SU-DHL-6 (cell line): ENCODE measurements at regions not wholly inside any gene's neighbourhood (a gene's known extent, or its start where the extent isn't known, plus 50 kb on each side); places are given as distances from the start of the nearest gene placed in this dataset.

Experiments used
- EZH2phosphoT487 ChIP-seq: fragments of 200-600 bp; sonication (generic), shearing (Covaris generic); conservative IDR thresholded peaks from 2 replicates; pipeline ENCODE4 v1.6.1; 2018; ENCODE audit warnings: mild to moderate bottlenecking, antibody characterized with exemption, low read length, moderate library complexity, mixed read lengths
- TF ChIP-seq, protein P1 (sequence below): fragments of 200-600 bp; sonication (generic); IDR thresholded peaks from one replicate; pipeline ENCODE4 v1.5.1; 2017; ENCODE audit warnings: antibody characterized with exemption, mild to moderate bottlenecking, low read length, moderate library complexity; ENCODE audit not compliant: insufficient read depth, poor library complexity, severe bottlenecking

DNA sequence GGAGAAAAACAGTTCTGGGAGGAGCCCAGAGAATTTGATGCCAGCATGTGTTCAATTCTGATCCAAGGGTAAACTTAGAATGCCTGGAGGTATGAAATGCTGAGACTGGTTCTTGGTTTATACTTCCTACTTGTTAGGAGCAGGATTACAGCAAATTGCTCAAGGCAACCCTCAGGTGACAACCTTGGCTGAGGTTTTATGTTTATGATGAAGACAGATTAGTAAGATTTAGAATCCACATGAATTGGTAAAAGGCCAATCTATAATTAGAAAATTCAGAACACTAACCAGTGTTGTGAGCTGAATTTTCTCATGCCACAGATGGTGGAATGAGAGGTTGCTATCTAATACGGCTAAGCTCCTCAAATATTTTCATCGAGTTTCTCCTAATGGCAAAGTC is 235.3 kb upstream of the NRIP1 start:
- TF ChIP-seq, protein P1, sequence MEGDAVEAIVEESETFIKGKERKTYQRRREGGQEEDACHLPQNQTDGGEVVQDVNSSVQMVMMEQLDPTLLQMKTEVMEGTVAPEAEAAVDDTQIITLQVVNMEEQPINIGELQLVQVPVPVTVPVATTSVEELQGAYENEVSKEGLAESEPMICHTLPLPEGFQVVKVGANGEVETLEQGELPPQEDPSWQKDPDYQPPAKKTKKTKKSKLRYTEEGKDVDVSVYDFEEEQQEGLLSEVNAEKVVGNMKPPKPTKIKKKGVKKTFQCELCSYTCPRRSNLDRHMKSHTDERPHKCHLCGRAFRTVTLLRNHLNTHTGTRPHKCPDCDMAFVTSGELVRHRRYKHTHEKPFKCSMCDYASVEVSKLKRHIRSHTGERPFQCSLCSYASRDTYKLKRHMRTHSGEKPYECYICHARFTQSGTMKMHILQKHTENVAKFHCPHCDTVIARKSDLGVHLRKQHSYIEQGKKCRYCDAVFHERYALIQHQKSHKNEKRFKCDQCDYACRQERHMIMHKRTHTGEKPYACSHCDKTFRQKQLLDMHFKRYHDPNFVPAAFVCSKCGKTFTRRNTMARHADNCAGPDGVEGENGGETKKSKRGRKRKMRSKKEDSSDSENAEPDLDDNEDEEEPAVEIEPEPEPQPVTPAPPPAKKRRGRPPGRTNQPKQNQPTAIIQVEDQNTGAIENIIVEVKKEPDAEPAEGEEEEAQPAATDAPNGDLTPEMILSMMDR: no peak
- no peak for TF ChIP-seq EZH2phosphoT487
